GM13976 (cell line): ENCODE measurements at regions not wholly inside any gene's neighbourhood (a gene's known extent, or its start where the extent isn't known, plus 50 kb on each side); places are given as distances from the start of the nearest gene placed in this dataset.

Source experiments
- DNase-seq: peaks from one replicate; pipeline ENCODE4 v3.0.0; 2012; ENCODE audit warnings: low spot score
- CTCF ChIP-seq: IDR thresholded peaks from 2 replicates; pipeline ENCODE4 v1.5.1; 2012; ENCODE audit warnings: borderline replicate concordance, mild to moderate bottlenecking; ENCODE audit not compliant: insufficient read depth; ENCODE audit errors: extremely low read depth, missing control alignments, control extremely low read depth
- in situ Hi-C: fragments of 300-500 bp; cut with MboI; formaldehyde crosslinking; loops from one replicate; pipeline ENCODE4 v1.12.0; 2022; ENCODE audit warnings: low sequenced_read_pairs, mixed read lengths, inconsistent platforms; ENCODE audit not compliant: unreplicated experiment

- TF ChIP-seq CTCF: no peak
- in situ Hi-C loops: no loop called here
- DNase-seq: no peak
These were observed 451.4 kb upstream of the ST6GAL2 start for GRCh38 chr2:107337209-107337898.

- TF ChIP-seq CTCF: no peak
- DNase-seq: no peak
- in situ Hi-C loops: no loop called here
These were observed 452.1 kb upstream of the ST6GAL2 start for GRCh38 chr2:107338059-107338458.

- no peak for DNase-seq
- TF ChIP-seq CTCF: no peak
- in situ Hi-C loops: no loop called here
These were observed 452.6 kb upstream of the ST6GAL2 start for GRCh38 chr2:107338571-107338970.

GRCh38 chr2:107340955-107341354 lies 455.0 kb upstream of the ST6GAL2 start:
- TF ChIP-seq CTCF: no peak
- in situ Hi-C loops: no loop called here
- DNase-seq: no peak

GRCh38 chr2:107349329-107349728 lies 463.4 kb upstream of the ST6GAL2 start:
- in situ Hi-C loops: no loop called here

GRCh38 chr2:107354175-107354574 lies 468.2 kb upstream of the ST6GAL2 start:
- TF ChIP-seq CTCF: no peak
- in situ Hi-C loops: no loop called here

More at GRCh38 chr2:107349329-107349728, 463.4 kb upstream of the ST6GAL2 start:
- no peak for DNase-seq
- TF ChIP-seq CTCF: no peak

More at GRCh38 chr2:107354175-107354574, 468.2 kb upstream of the ST6GAL2 start:
- no peak for DNase-seq
